ENCODE measurements at regions not wholly inside any gene's neighbourhood (a gene's known extent, or its start where the extent isn't known, plus 50 kb on each side); places are given as distances from the start of the nearest gene placed in this dataset.
A peak's percentile ranks its signal among the peaks of the same experiment; 100 is the strongest.

DNA sequence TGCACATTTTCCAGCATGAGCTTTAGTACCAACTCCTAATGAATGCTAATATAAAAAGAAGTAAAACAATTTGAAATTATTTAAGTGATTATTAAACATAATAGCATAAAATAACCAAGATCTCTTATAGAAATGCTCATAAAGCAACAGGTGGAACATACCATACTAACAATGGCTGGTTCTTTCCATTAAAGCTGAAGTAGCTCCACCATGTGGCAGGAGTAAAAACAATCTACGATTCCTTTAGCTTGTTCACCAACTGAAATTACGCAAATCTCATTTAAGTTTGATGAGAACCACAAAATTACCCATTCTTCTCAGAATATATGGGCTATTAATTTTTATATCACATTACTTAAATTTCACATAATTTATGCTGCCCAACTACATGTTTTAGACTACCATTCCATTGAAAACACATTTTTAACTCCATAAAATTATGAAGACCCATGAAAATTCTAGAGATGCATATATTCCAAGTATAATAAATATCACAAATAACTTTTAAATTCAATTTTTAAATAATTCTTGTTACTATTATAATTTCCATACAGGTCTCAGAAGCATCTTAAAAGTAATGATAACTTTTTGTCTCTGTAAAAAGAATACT lies 213.6 kb downstream of the DAD1 start:
- TF ChIP-seq YY1 (IDR thresholded peaks at IDR 0.05) (no peak), GABPA (IDR thresholded peaks at IDR 0.05 in 1 of 2, conservative IDR thresholded peaks at IDR 0.05 in 1 of 2) (no peak), TAF1 (conservative IDR thresholded peaks at IDR 0.05) (no peak)
- TF ChIP-seq, protein P1, sequence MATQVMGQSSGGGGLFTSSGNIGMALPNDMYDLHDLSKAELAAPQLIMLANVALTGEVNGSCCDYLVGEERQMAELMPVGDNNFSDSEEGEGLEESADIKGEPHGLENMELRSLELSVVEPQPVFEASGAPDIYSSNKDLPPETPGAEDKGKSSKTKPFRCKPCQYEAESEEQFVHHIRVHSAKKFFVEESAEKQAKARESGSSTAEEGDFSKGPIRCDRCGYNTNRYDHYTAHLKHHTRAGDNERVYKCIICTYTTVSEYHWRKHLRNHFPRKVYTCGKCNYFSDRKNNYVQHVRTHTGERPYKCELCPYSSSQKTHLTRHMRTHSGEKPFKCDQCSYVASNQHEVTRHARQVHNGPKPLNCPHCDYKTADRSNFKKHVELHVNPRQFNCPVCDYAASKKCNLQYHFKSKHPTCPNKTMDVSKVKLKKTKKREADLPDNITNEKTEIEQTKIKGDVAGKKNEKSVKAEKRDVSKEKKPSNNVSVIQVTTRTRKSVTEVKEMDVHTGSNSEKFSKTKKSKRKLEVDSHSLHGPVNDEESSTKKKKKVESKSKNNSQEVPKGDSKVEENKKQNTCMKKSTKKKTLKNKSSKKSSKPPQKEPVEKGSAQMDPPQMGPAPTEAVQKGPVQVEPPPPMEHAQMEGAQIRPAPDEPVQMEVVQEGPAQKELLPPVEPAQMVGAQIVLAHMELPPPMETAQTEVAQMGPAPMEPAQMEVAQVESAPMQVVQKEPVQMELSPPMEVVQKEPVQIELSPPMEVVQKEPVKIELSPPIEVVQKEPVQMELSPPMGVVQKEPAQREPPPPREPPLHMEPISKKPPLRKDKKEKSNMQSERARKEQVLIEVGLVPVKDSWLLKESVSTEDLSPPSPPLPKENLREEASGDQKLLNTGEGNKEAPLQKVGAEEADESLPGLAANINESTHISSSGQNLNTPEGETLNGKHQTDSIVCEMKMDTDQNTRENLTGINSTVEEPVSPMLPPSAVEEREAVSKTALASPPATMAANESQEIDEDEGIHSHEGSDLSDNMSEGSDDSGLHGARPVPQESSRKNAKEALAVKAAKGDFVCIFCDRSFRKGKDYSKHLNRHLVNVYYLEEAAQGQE (IDR thresholded peaks at IDR 0.05) = no peak
- TF ChIP-seq, protein P2, sequence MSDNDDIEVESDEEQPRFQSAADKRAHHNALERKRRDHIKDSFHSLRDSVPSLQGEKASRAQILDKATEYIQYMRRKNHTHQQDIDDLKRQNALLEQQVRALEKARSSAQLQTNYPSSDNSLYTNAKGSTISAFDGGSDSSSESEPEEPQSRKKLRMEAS (IDR thresholded peaks at IDR 0.05) = no peak
- TF ChIP-seq, protein P3, sequence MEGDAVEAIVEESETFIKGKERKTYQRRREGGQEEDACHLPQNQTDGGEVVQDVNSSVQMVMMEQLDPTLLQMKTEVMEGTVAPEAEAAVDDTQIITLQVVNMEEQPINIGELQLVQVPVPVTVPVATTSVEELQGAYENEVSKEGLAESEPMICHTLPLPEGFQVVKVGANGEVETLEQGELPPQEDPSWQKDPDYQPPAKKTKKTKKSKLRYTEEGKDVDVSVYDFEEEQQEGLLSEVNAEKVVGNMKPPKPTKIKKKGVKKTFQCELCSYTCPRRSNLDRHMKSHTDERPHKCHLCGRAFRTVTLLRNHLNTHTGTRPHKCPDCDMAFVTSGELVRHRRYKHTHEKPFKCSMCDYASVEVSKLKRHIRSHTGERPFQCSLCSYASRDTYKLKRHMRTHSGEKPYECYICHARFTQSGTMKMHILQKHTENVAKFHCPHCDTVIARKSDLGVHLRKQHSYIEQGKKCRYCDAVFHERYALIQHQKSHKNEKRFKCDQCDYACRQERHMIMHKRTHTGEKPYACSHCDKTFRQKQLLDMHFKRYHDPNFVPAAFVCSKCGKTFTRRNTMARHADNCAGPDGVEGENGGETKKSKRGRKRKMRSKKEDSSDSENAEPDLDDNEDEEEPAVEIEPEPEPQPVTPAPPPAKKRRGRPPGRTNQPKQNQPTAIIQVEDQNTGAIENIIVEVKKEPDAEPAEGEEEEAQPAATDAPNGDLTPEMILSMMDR (IDR thresholded peaks at IDR 0.05; ENCODE audit: low read depth, low read length, missing input control) = peak; percentile 39
- TF ChIP-seq, protein P4, sequence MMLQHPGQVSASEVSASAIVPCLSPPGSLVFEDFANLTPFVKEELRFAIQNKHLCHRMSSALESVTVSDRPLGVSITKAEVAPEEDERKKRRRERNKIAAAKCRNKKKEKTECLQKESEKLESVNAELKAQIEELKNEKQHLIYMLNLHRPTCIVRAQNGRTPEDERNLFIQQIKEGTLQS (IDR thresholded peaks at IDR 0.05) = no peak

All from liver (tissue), 3 donors.